ENCODE measurements at regions not wholly inside any gene's neighbourhood (a gene's known extent, or its start where the extent isn't known, plus 50 kb on each side); places are given as distances from the start of the nearest gene placed in this dataset.

GRCh38 chr7:46654546-46655443 lies 733.7 kb upstream of the IGFBP3 start:
- no peak for FAIRE-seq
- TF ChIP-seq CTCF (IDR thresholded peaks at IDR 0.05; ENCODE audit: insufficient read depth, missing control alignments) = no peak

DNA sequence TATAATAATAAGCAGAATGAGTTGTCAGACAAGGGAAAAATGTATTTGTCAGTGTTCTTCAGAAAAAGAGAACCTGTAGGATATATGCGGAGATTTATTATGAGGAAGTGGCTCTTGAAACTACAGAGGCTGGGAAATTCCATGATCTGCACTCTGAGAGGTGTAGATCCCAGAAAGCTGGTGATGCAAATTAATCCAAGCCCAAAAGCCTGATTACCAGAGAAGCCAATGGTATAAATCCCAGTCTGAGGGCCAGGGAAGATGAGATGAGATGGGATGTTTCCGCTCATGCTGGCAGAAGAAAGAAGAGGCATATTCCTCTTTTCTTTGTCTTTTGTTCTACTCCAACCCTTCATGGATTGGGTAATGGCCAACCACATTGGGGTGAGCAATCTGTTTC lies 732.8 kb upstream of the IGFBP3 start:
- no peak for FAIRE-seq
- no peak for DNase-seq (ENCODE audit: insufficient read length, low spot score)
- TF ChIP-seq CTCF (IDR thresholded peaks at IDR 0.05; ENCODE audit: insufficient read depth, missing control alignments) = no peak

More at GRCh38 chr7:46654546-46655443, 733.7 kb upstream of the IGFBP3 start:
- no peak for DNase-seq (ENCODE audit: insufficient read length, low spot score)

GRCh38 chr7:46652317-46652716 lies 731.2 kb upstream of the IGFBP3 start:
- DNase-seq (ENCODE audit: insufficient read length, low spot score) (no peak), FAIRE-seq (no peak)
- no peak for TF ChIP-seq CTCF (IDR thresholded peaks at IDR 0.05; ENCODE audit: insufficient read depth, missing control alignments)

GRCh38 chr7:46651561-46652088 lies 730.6 kb upstream of the IGFBP3 start:
- no peak for FAIRE-seq
- DNase-seq (ENCODE audit: insufficient read length, low spot score) = no peak
- no peak for TF ChIP-seq CTCF (IDR thresholded peaks at IDR 0.05; ENCODE audit: insufficient read depth, missing control alignments)

DNA sequence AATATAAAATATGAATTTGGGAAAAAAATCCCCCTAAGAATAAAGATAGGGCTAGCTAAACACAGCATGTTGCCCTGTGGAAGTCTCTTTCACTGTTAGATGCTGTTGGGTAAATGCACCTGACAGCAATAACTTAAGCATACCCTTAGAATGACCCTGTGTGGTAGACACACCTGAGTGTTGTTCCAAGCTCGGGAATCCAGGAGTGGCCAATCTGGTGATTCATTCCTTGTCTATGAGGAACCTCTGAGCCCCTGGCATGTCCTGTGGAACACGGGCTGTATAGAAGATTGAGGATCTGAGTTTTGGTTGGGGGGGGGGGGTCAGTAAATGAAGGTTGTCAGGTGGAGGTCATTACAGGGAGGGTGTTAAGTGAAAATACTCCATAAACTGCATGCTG lies 730.0 kb upstream of the IGFBP3 start:
- FAIRE-seq = no peak
- no peak for TF ChIP-seq CTCF (IDR thresholded peaks at IDR 0.05; ENCODE audit: insufficient read depth, missing control alignments)

GRCh38 chr7:46649876-46650275 lies 728.8 kb upstream of the IGFBP3 start:
- FAIRE-seq (no peak), DNase-seq (ENCODE audit: insufficient read length, low spot score) (no peak)
- TF ChIP-seq CTCF (IDR thresholded peaks at IDR 0.05; ENCODE audit: insufficient read depth, missing control alignments) = no peak

More for the DNA sequence above, 730.0 kb upstream of the IGFBP3 start:
- no peak for DNase-seq (ENCODE audit: insufficient read length, low spot score)
